Activated CD8-positive, alpha-beta T cell treated with anti-CD3 and anti-CD28 coated beads, Interleukin-2, amount 10 ng/mL, durations not matched to agents 7 days and 5 days (primary cell): ENCODE measurements at regions not wholly inside any gene's neighbourhood (a gene's known extent, or its start where the extent isn't known, plus 50 kb on each side); places are given as distances from the start of the nearest gene placed in this dataset.

Experiments used
- ATAC-seq: fragments of 150-1000 bp; cut with Tn5 transposase; one replicate; pipeline ENCODE4 v1.10.0; 2021; ENCODE audit warnings: moderate library complexity
- CTCF ChIA-PET: fragments of 350-600 bp; sonication (Branson Sonifier 250); formaldehyde crosslinking; loops from one replicate; lab custom pipeline; 2021; ENCODE audit warnings: antibody characterized with exemption; lab: Charles Lee
- POLR2A ChIA-PET: fragments of 350-600 bp; sonication (Branson Sonifier 250); formaldehyde crosslinking; loops from one replicate; lab custom pipeline; 2021; ENCODE audit warnings: antibody characterized with exemption; lab: Charles Lee
- DNase-seq: peaks from one replicate; pipeline ENCODE4 v3.0.0-alpha.2; 2020
- H3K27ac Mint-ChIP-seq: one replicate; pipeline ENCODE4 v1.8.0; 2021; ENCODE audit warnings: mild to moderate bottlenecking, mixed read lengths
- H3K27me3 Mint-ChIP-seq: one replicate; pipeline ENCODE4 v1.8.0; 2021; ENCODE audit warnings: low read depth, mixed read lengths
- H3K36me3 Mint-ChIP-seq: one replicate; pipeline ENCODE4 v1.8.0; 2021; ENCODE audit warnings: low read depth, mixed read lengths
- H3K4me1 Mint-ChIP-seq: one replicate; pipeline ENCODE4 v1.8.0; 2021; ENCODE audit warnings: low read depth, mixed read lengths
- H3K4me3 Mint-ChIP-seq: one replicate; pipeline ENCODE4 v1.8.0; 2021; ENCODE audit warnings: mild to moderate bottlenecking, mixed read lengths
- H3K9me3 Mint-ChIP-seq: one replicate; pipeline ENCODE4 v1.8.0; 2022; ENCODE audit warnings: mixed read lengths; ENCODE audit not compliant: insufficient read depth

GRCh38 chr7:8809320-8809719 is 375.9 kb downstream of the NXPH1 start:
- CTCF ChIA-PET, result no interaction called here
- no peaks in the 10 kb centered on the region for H3K27me3 Mint-ChIP-seq

GRCh38 chr7:8817448-8818036 is 384.1 kb downstream of the NXPH1 start:
- H3K9me3 Mint-ChIP-seq, result peaks cover 7% of the 10 kb centered on the region
- no peak overlapping the region for H3K4me3 Mint-ChIP-seq

More at GRCh38 chr7:8809320-8809719, 375.9 kb downstream of the NXPH1 start:
- peaks cover 6% of the 10 kb centered on the region for H3K9me3 Mint-ChIP-seq
- no peaks in the 10 kb centered on the region for H3K36me3 Mint-ChIP-seq
- no peak overlapping the region for H3K4me3 Mint-ChIP-seq
- no peak for DNase-seq
- no peak overlapping the region for H3K27ac Mint-ChIP-seq
- H3K4me1 Mint-ChIP-seq, result no peaks in the 10 kb centered on the region
- no peak for ATAC-seq
- POLR2A ChIA-PET, result no interaction called here

GRCh38 chr7:8818406-8818805 is 385.0 kb downstream of the NXPH1 start:
- Mint-ChIP-seq H3K27me3 (no peaks in the 10 kb centered on the region), H3K4me3 (no peak overlapping the region), H3K4me1 (no peaks in the 10 kb centered on the region), H3K27ac (no peak overlapping the region), H3K36me3 (no peaks in the 10 kb centered on the region), H3K9me3 (peaks cover 4% of the 10 kb centered on the region)
- DNase-seq, result no peak
- ChIA-PET POLR2A (no interaction called here), CTCF (no interaction called here)
- ATAC-seq, result no peak

More at GRCh38 chr7:8817448-8818036, 384.1 kb downstream of the NXPH1 start:
- Mint-ChIP-seq H3K27me3 (no peaks in the 10 kb centered on the region), H3K36me3 (no peaks in the 10 kb centered on the region), H3K27ac (no peak overlapping the region), H3K4me1 (no peaks in the 10 kb centered on the region)
- ChIA-PET CTCF (no interaction called here), POLR2A (no interaction called here)
- ATAC-seq, result no peak
- no peak for DNase-seq

- Mint-ChIP-seq H3K27ac (no peak overlapping the region), H3K4me3 (no peak overlapping the region), H3K36me3 (no peaks in the 10 kb centered on the region), H3K9me3 (peaks cover 4% of the 10 kb centered on the region), H3K27me3 (no peaks in the 10 kb centered on the region), H3K4me1 (no peaks in the 10 kb centered on the region)
- ChIA-PET POLR2A (no interaction called here), CTCF (no interaction called here)
- ATAC-seq, result no peak
- DNase-seq, result no peak
Observed at GRCh38 chr7:8822595-8822994, 389.2 kb downstream of the NXPH1 start.

- ChIA-PET CTCF (no interaction called here), POLR2A (no interaction called here)
- Mint-ChIP-seq H3K9me3 (peaks cover 4% of the 10 kb centered on the region), H3K27ac (no peak overlapping the region), H3K36me3 (no peaks in the 10 kb centered on the region), H3K27me3 (no peaks in the 10 kb centered on the region), H3K4me3 (no peak overlapping the region), H3K4me1 (no peaks in the 10 kb centered on the region)
- ATAC-seq, result no peak
- DNase-seq, result no peak
Observed at GRCh38 chr7:8823486-8823885, 390.1 kb downstream of the NXPH1 start.

- H3K9me3 Mint-ChIP-seq, result peaks cover 18% of the 10 kb centered on the region
- H3K4me1 Mint-ChIP-seq, result no peaks in the 10 kb centered on the region
- no peak overlapping the region for H3K27ac Mint-ChIP-seq
- ChIA-PET CTCF (no interaction called here), POLR2A (no interaction called here)
- no peaks in the 10 kb centered on the region for H3K27me3 Mint-ChIP-seq
- ATAC-seq (no peak), DNase-seq (no peak)
- H3K4me3 Mint-ChIP-seq, result no peak overlapping the region
- no peaks in the 10 kb centered on the region for H3K36me3 Mint-ChIP-seq
Observed at GRCh38 chr7:8827329-8827728, 393.9 kb downstream of the NXPH1 start.

- ChIA-PET POLR2A (no interaction called here), CTCF (no interaction called here)
- Mint-ChIP-seq H3K27ac (no peak overlapping the region), H3K4me3 (no peak overlapping the region), H3K4me1 (no peaks in the 10 kb centered on the region), H3K36me3 (no peaks in the 10 kb centered on the region), H3K27me3 (no peaks in the 10 kb centered on the region), H3K9me3 (peaks cover 18% of the 10 kb centered on the region)
- ATAC-seq (no peak), DNase-seq (no peak)
Observed at GRCh38 chr7:8829100-8829499, 395.7 kb downstream of the NXPH1 start.

- ATAC-seq (no peak), DNase-seq (no peak)
- H3K4me1 Mint-ChIP-seq, result no peaks in the 10 kb centered on the region
- no peak overlapping the region for H3K27ac Mint-ChIP-seq
- H3K4me3 Mint-ChIP-seq, result no peak overlapping the region
- CTCF ChIA-PET, result no interaction called here
- no peaks in the 10 kb centered on the region for H3K27me3 Mint-ChIP-seq
- H3K9me3 Mint-ChIP-seq, result peaks cover 18% of the 10 kb centered on the region
- POLR2A ChIA-PET, result no interaction called here
- H3K36me3 Mint-ChIP-seq, result no peaks in the 10 kb centered on the region
Observed at GRCh38 chr7:8831376-8831775, 398.0 kb downstream of the NXPH1 start.

GRCh38 chr7:8833355-8833754 is 399.9 kb downstream of the NXPH1 start:
- no peak for DNase-seq
- POLR2A ChIA-PET, result no interaction called here
- H3K36me3 Mint-ChIP-seq, result no peaks in the 10 kb centered on the region

GRCh38 chr7:8841171-8841570 is 407.8 kb downstream of the NXPH1 start:
- Mint-ChIP-seq H3K4me3 (no peak overlapping the region), H3K27me3 (no peaks in the 10 kb centered on the region), H3K27ac (no peak overlapping the region), H3K9me3 (peaks cover 8% of the 10 kb centered on the region), H3K4me1 (no peaks in the 10 kb centered on the region), H3K36me3 (no peaks in the 10 kb centered on the region)
- DNase-seq (no peak), ATAC-seq (no peak)
- ChIA-PET CTCF (no interaction called here), POLR2A (no interaction called here)

More at GRCh38 chr7:8833355-8833754, 399.9 kb downstream of the NXPH1 start:
- Mint-ChIP-seq H3K4me1 (no peaks in the 10 kb centered on the region), H3K27ac (no peak overlapping the region), H3K27me3 (no peaks in the 10 kb centered on the region), H3K4me3 (no peak overlapping the region), H3K9me3 (peaks cover 21% of the 10 kb centered on the region)
- CTCF ChIA-PET, result no interaction called here
- no peak for ATAC-seq

- CTCF ChIA-PET, result no interaction called here
- H3K9me3 Mint-ChIP-seq, result no peaks in the 10 kb centered on the region
- POLR2A ChIA-PET, result no interaction called here
- H3K36me3 Mint-ChIP-seq, result no peaks in the 10 kb centered on the region
- H3K4me3 Mint-ChIP-seq, result no peak overlapping the region
- no peaks in the 10 kb centered on the region for H3K4me1 Mint-ChIP-seq
- no peaks in the 10 kb centered on the region for H3K27me3 Mint-ChIP-seq
- H3K27ac Mint-ChIP-seq, result no peak overlapping the region
- ATAC-seq, result no peak
- no peak for DNase-seq
Observed at GRCh38 chr7:8871716-8872115, 438.3 kb downstream of the NXPH1 start.

GRCh38 chr7:8881916-8882315 is 448.5 kb downstream of the NXPH1 start:
- Mint-ChIP-seq H3K4me3 (no peak overlapping the region), H3K27ac (no peak overlapping the region), H3K36me3 (no peaks in the 10 kb centered on the region), H3K9me3 (peaks cover 4% of the 10 kb centered on the region), H3K4me1 (no peaks in the 10 kb centered on the region), H3K27me3 (no peaks in the 10 kb centered on the region)
- ATAC-seq (no peak), DNase-seq (no peak)
- POLR2A ChIA-PET, result no interaction called here
- CTCF ChIA-PET, result no interaction called here

- ChIA-PET CTCF (no interaction called here), POLR2A (no interaction called here)
- Mint-ChIP-seq H3K4me3 (no peak overlapping the region), H3K4me1 (no peaks in the 10 kb centered on the region), H3K27ac (no peak overlapping the region), H3K9me3 (peaks cover 7% of the 10 kb centered on the region), H3K27me3 (no peaks in the 10 kb centered on the region), H3K36me3 (no peaks in the 10 kb centered on the region)
- no peak for ATAC-seq
- DNase-seq, result no peak
Observed at GRCh38 chr7:8885480-8886000, 452.1 kb downstream of the NXPH1 start.
